ENCODE measurements at regions not wholly inside any gene's neighbourhood (a gene's known extent, or its start where the extent isn't known, plus 50 kb on each side); places are given as distances from the start of the nearest gene placed in this dataset.
"Not testable (repeated sequence)": the region's sequence is repeated elsewhere in the genome, so short reads cannot be mapped to it uniquely, and the experiment has no call there.

GRCh38 chr6:137811121-137811915, 55.7 kb upstream of the TNFAIP3 start:
- no peak overlapping the region for H3K4me3 ChIP-seq (ENCODE audit: low read depth, low read length)
- no peak for TF ChIP-seq CTCF (IDR thresholded peaks at IDR 0.05; ENCODE audit: insufficient read depth, low read depth, low read length)
- DNase-seq (ENCODE audit: low read depth): peak; percentile 91

GRCh38 chr6:137811916-137812553, 55.0 kb upstream of the TNFAIP3 start:
- H3K4me3 ChIP-seq (ENCODE audit: low read depth, low read length): no peak overlapping the region
- TF ChIP-seq CTCF (IDR thresholded peaks at IDR 0.05; ENCODE audit: insufficient read depth, low read depth, low read length): no peak
- DNase-seq (ENCODE audit: low read depth): no peak

- TF ChIP-seq CTCF (IDR thresholded peaks at IDR 0.05; ENCODE audit: insufficient read depth, low read depth, low read length): no peak
- DNase-seq (ENCODE audit: low read depth): no peak
- H3K4me3 ChIP-seq (ENCODE audit: low read depth, low read length): no peak overlapping the region
These were observed 53.6 kb upstream of the TNFAIP3 start for GRCh38 chr6:137813308-137813970.

- H3K4me3 ChIP-seq (ENCODE audit: low read depth, low read length): not testable (repeated sequence)
These were observed 53.0 kb upstream of the TNFAIP3 start for GRCh38 chr6:137814030-137814429.

GRCh38 chr6:137815692-137816091, 51.4 kb upstream of the TNFAIP3 start:
- no peak for DNase-seq (ENCODE audit: low read depth)
- no peak for TF ChIP-seq CTCF (IDR thresholded peaks at IDR 0.05; ENCODE audit: insufficient read depth, low read depth, low read length)
- H3K4me3 ChIP-seq (ENCODE audit: low read depth, low read length): no peak overlapping the region

More at GRCh38 chr6:137814030-137814429, 53.0 kb upstream of the TNFAIP3 start:
- not testable (repeated sequence) for DNase-seq (ENCODE audit: low read depth)

GRCh38 chr6:137816133-137816579, 50.9 kb upstream of the TNFAIP3 start:
- DNase-seq (ENCODE audit: low read depth): no peak
- H3K4me3 ChIP-seq (ENCODE audit: low read depth, low read length): no peak overlapping the region
- no peak for TF ChIP-seq CTCF (IDR thresholded peaks at IDR 0.05; ENCODE audit: insufficient read depth, low read depth, low read length)
